PC-9 (cell line): ENCODE measurements at regions not wholly inside any gene's neighbourhood (a gene's known extent, or its start where the extent isn't known, plus 50 kb on each side); places are given as distances from the start of the nearest gene placed in this dataset.

Experiments
- BruUV-seq: library from RNA; stranded (reverse); fragments of 400-500 nt; replicated peaks from 2 replicates; lab custom pipeline; 2021; lab: Mats Ljungman, UMichigan
- CTCF ChIA-PET: fragments of 300-600 bp; sonication (Branson Sonifier 250); formaldehyde crosslinking; loops from one replicate; lab custom pipeline; 2022; ENCODE audit warnings: antibody characterized with exemption; lab: Charles Lee
- POLR2A ChIA-PET: fragments of 300-600 bp; sonication (Branson Sonifier 250); formaldehyde crosslinking; loops from one replicate; lab custom pipeline; 2022; ENCODE audit warnings: antibody characterized with exemption; ENCODE audit not compliant: unreplicated experiment; lab: Charles Lee
- DNase-seq, 2 experiments: peaks; one replicate each; pipeline versions ENCODE4 v3.0.0 to v3.0.0-alpha.2; 2015 to 2022; ENCODE audit warnings: mixed read lengths in 1 of 2
- H2AFZ ChIP-seq: fragments of 200-600 bp; sonication (generic); 2 replicates; pipeline ENCODE4 v1.8.1; 2017; ENCODE audit warnings: antibody characterized with exemption
- H3F3A ChIP-seq: fragments of 200-600 bp; sonication (generic); 2 replicates; pipeline ENCODE4 v1.8.1; 2017; ENCODE audit warnings: antibody characterized with exemption, mild to moderate bottlenecking, low read depth; ENCODE audit not compliant: insufficient read depth
- H3K27ac ChIP-seq: fragments of 200-600 bp; sonication (generic); 2 replicates; pipeline ENCODE4 v1.6.1; 2016; ENCODE audit warnings: mixed run types
- H3K27me3 ChIP-seq: fragments of 200-600 bp; sonication (generic); 2 replicates; pipeline ENCODE4 v1.6.1; 2016; ENCODE audit warnings: low read depth, mixed run types; ENCODE audit not compliant: insufficient read depth
- H3K36me3 ChIP-seq: fragments of 200-600 bp; sonication (generic); 2 replicates; pipeline ENCODE4 v1.6.1; 2016; ENCODE audit warnings: low read depth, mixed run types
- H3K4me1 ChIP-seq: fragments of 200-600 bp; sonication (generic); replicated peaks from 2 replicates; pipeline ENCODE4 v1.6.1; 2016; ENCODE audit warnings: mixed run types; ENCODE audit not compliant: insufficient read depth
- H3K4me2 ChIP-seq: fragments of 200-600 bp; sonication (generic); 2 replicates; pipeline ENCODE4 v1.6.1; 2017; ENCODE audit warnings: mixed run types
- H3K4me3 ChIP-seq: fragments of 200-600 bp; sonication (generic); 2 replicates; pipeline ENCODE4 v1.6.1; 2016; ENCODE audit warnings: mixed run types
- H3K79me2 ChIP-seq: fragments of 200-600 bp; sonication (generic); 2 replicates; pipeline ENCODE4 v1.6.1; 2017; ENCODE audit warnings: low read depth, mixed run types
- H3K9me2 ChIP-seq: fragments of 200-600 bp; sonication (generic); 2 replicates; pipeline ENCODE4 v1.8.1; 2017; ENCODE audit warnings: mild to moderate bottlenecking; ENCODE audit not compliant: insufficient read depth
- H3K9me3 ChIP-seq: fragments of 200-600 bp; sonication (generic); 2 replicates; pipeline ENCODE4 v1.8.1; 2016; ENCODE audit warnings: low read depth; ENCODE audit not compliant: insufficient read depth
- H4K20me1 ChIP-seq: fragments of 200-600 bp; sonication (generic); 2 replicates; pipeline ENCODE4 v1.8.1; 2017; ENCODE audit not compliant: insufficient read depth
- CTCF ChIP-seq: fragments of 200-600 bp; sonication (generic); conservative IDR thresholded peaks from 2 replicates; pipeline ENCODE4 v1.6.1; 2017; ENCODE audit warnings: mixed run types, antibody characterized with exemption, mild to moderate bottlenecking, moderate library complexity
- EZH2 ChIP-seq: fragments of 200-600 bp; sonication (generic); IDR thresholded peaks from 2 replicates; pipeline ENCODE4 v1.8.0; 2017; ENCODE audit warnings: antibody characterized with exemption, low read depth
- intact Hi-C: fragments of 100-400 bp; cut with micrococcal nuclease; formaldehyde crosslinking; loops from one replicate; pipeline ENCODE4 v1.10.0; 2022; ENCODE audit not compliant: unreplicated experiment

GRCh38 chr1:87568911-87569310, 240.2 kb downstream of the LMO4 start:
- no peak overlapping the region for H3K4me3 ChIP-seq
- no peak overlapping the region for H3K4me2 ChIP-seq
- TF ChIP-seq CTCF (no peak), EZH2 (no peak)
- ChIA-PET CTCF (no interaction called here), POLR2A (no interaction called here)
- H3K79me2 ChIP-seq: no peaks in the 10 kb centered on the region
- intact Hi-C loops: no loop called here
- no peak for DNase-seq
- no peak overlapping the region for H3K27ac ChIP-seq
- H3K4me1 ChIP-seq: no peaks in the 10 kb centered on the region
- H3K27me3 ChIP-seq: no peaks in the 10 kb centered on the region
- no peaks in the 10 kb centered on the region for H3K36me3 ChIP-seq
- H3K9me2 ChIP-seq: no peaks in the 10 kb centered on the region
- no peaks in the 10 kb centered on the region for H3K9me3 ChIP-seq
- H3F3A ChIP-seq: no peaks in the 10 kb centered on the region
- H2AFZ ChIP-seq: no peak overlapping the region
- no peaks in the 10 kb centered on the region for H4K20me1 ChIP-seq
- BruUV-seq: no TSS peak

GRCh38 chr1:87572008-87572407, 243.3 kb downstream of the LMO4 start:
- no peaks in the 10 kb centered on the region for H4K20me1 ChIP-seq
- ChIA-PET CTCF (no interaction called here), POLR2A (no interaction called here)
- H3K4me1 ChIP-seq: no peaks in the 10 kb centered on the region
- H3K4me2 ChIP-seq: no peak overlapping the region
- no peak for DNase-seq
- H3K27me3 ChIP-seq: no peaks in the 10 kb centered on the region
- H3K9me3 ChIP-seq: no peaks in the 10 kb centered on the region
- no peaks in the 10 kb centered on the region for H3K79me2 ChIP-seq
- H3K4me3 ChIP-seq: no peak overlapping the region
- TF ChIP-seq CTCF: no peak
- TF ChIP-seq EZH2: no peak
- no peak overlapping the region for H3K27ac ChIP-seq
- H3K36me3 ChIP-seq: no peaks in the 10 kb centered on the region
- intact Hi-C loops: no loop called here
- H3K9me2 ChIP-seq: no peaks in the 10 kb centered on the region
- no peaks in the 10 kb centered on the region for H3F3A ChIP-seq
- H2AFZ ChIP-seq: no peak overlapping the region
- BruUV-seq: no TSS peak

GRCh38 chr1:87572891-87573290, 244.2 kb downstream of the LMO4 start:
- Histone ChIP-seq H3K36me3 (no peaks in the 10 kb centered on the region), H3K9me2 (no peaks in the 10 kb centered on the region), H3K9me3 (no peaks in the 10 kb centered on the region), H3K4me1 (no peaks in the 10 kb centered on the region), H4K20me1 (no peaks in the 10 kb centered on the region), H3K27ac (no peak overlapping the region), H2AFZ (no peak overlapping the region), H3K4me2 (no peak overlapping the region), H3K4me3 (no peak overlapping the region), H3K27me3 (no peaks in the 10 kb centered on the region), H3F3A (no peaks in the 10 kb centered on the region), H3K79me2 (no peaks in the 10 kb centered on the region)
- no peak for DNase-seq
- BruUV-seq: no TSS peak
- intact Hi-C loops: no loop called here
- POLR2A ChIA-PET: no interaction called here
- TF ChIP-seq EZH2: no peak
- TF ChIP-seq CTCF: no peak
- CTCF ChIA-PET: no interaction called here
